ENCODE measurements at regions not wholly inside any gene's neighbourhood (a gene's known extent, or its start where the extent isn't known, plus 50 kb on each side); places are given as distances from the start of the nearest gene placed in this dataset.
"Not testable (repeated sequence)": the region's sequence is repeated elsewhere in the genome, so short reads cannot be mapped to it uniquely, and the experiment has no call there.

DNA sequence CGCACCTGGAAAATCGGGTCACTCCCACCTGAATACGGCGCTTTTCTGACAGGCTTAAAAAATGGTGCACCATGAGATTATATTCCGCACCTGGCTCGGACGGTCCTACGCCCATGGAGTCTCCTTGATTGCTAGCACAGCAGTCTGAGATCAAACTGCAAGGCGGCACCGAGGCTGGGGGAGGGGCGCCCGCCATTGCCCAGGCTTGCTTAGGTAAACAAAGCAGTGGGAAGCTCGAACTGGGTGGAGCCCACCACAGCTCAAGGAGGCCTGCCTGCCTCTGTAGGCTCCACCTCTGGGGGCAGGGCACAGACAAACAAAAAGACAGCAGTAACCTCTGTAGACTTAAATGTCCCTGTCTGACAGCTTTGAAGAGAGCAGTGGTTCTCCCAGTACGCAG lies 267.0 kb upstream of the KITLG start:
- TF ChIP-seq, protein P1, sequence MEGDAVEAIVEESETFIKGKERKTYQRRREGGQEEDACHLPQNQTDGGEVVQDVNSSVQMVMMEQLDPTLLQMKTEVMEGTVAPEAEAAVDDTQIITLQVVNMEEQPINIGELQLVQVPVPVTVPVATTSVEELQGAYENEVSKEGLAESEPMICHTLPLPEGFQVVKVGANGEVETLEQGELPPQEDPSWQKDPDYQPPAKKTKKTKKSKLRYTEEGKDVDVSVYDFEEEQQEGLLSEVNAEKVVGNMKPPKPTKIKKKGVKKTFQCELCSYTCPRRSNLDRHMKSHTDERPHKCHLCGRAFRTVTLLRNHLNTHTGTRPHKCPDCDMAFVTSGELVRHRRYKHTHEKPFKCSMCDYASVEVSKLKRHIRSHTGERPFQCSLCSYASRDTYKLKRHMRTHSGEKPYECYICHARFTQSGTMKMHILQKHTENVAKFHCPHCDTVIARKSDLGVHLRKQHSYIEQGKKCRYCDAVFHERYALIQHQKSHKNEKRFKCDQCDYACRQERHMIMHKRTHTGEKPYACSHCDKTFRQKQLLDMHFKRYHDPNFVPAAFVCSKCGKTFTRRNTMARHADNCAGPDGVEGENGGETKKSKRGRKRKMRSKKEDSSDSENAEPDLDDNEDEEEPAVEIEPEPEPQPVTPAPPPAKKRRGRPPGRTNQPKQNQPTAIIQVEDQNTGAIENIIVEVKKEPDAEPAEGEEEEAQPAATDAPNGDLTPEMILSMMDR (IDR thresholded peaks at IDR 0.05) = not testable (repeated sequence)
- TF ChIP-seq POLR2A (IDR thresholded peaks at IDR 0.05) = not testable (repeated sequence)
